ENCODE measurements at regions not wholly inside any gene's neighbourhood (a gene's known extent, or its start where the extent isn't known, plus 50 kb on each side); places are given as distances from the start of the nearest gene placed in this dataset.

- TF ChIP-seq CTCF (IDR thresholded peaks at IDR 0.05; ENCODE audit: insufficient read depth, low read depth, low read length) = no peak
- no peak for TF ChIP-seq EZH2 (IDR thresholded peaks at IDR 0.05; ENCODE audit: insufficient read depth, low read length)
Measured at GRCh38 chr14:89519040-89519439, 102.0 kb upstream of the FOXN3 start.
